HEK293 (cell line): ENCODE measurements at regions not wholly inside any gene's neighbourhood (a gene's known extent, or its start where the extent isn't known, plus 50 kb on each side); places are given as distances from the start of the nearest gene placed in this dataset.

Experiments
- CTCF ChIA-PET: fragments of 350-600 bp; formaldehyde crosslinking; extraction: SDS; loops from one replicate; lab custom pipeline; 2021; ENCODE audit warnings: antibody characterized with exemption; lab: Yijun Ruan, JAX
- POLR2A ChIA-PET: fragments of 300-600 bp; formaldehyde crosslinking; extraction: SDS; loops from one replicate; lab custom pipeline; 2020; ENCODE audit warnings: antibody characterized with exemption, inconsistent platforms; lab: Yijun Ruan, JAX
- H3K27ac ChIP-seq: fragments of 200-500 bp; sonication (Bioruptor generic); 2 replicates; pipeline ENCODE4 v1.5.1; 2014; ENCODE audit warnings: low read depth, low read length, control low read depth, inconsistent platforms; ENCODE audit errors: extremely low read depth
- H3K36me3 ChIP-seq, 2 experiments: fragments of 200-500 bp in 1 of 2; sonication (Bioruptor generic) in 1 of 2; 1 replicate in 1 of 2; 2 replicates in 1 of 2; pipeline ENCODE4 v1.5.1; 2014 to 2017; ENCODE audit warnings: inconsistent platforms in 2 of 2, low read length in 2 of 2; ENCODE audit not compliant: control insufficient read depth in 2 of 2, insufficient read depth in 1 of 2
- H3K4me1 ChIP-seq: fragments of 200-500 bp; sonication (Bioruptor generic); 2 replicates; pipeline ENCODE4 v1.5.1; 2014; ENCODE audit warnings: mild to moderate bottlenecking, low read length, inconsistent platforms; ENCODE audit not compliant: control insufficient read depth, insufficient read depth
- H3K4me3 ChIP-seq: 2 replicates; pipeline ENCODE4 v1.5.1; 2011; ENCODE audit warnings: low read depth, mild to moderate bottlenecking, control low read depth, low read length, moderate library complexity
- H3K9me3 ChIP-seq: fragments of 200-500 bp; sonication (Bioruptor generic); 2 replicates; pipeline ENCODE4 v1.5.1; 2014; ENCODE audit warnings: low read depth, low read length, inconsistent platforms; ENCODE audit not compliant: control insufficient read depth, insufficient read depth
- HOXA7 ChIP-seq: sonication (generic); formaldehyde crosslinking; IDR thresholded peaks from 2 replicates; pipeline ENCODE4 v1.8.1; 2022; ENCODE audit warnings: missing genetic modification reagents, borderline replicate concordance
- OVOL3 ChIP-seq: fragments of 450-650 bp; formaldehyde crosslinking; IDR thresholded peaks from 2 replicates; pipeline ENCODE4 v1.5.1; 2016; ENCODE audit warnings: missing biosample characterization, missing genetic modification characterization
- RBAK ChIP-seq: fragments of 450-650 bp; formaldehyde crosslinking; IDR thresholded peaks from 2 replicates; pipeline ENCODE4 v1.5.1; 2016; ENCODE audit warnings: missing biosample characterization, missing genetic modification characterization
- TCF7L2 ChIP-seq: IDR thresholded peaks from 2 replicates; pipeline ENCODE4 v1.6.1; 2011; ENCODE audit warnings: low read depth, mild to moderate bottlenecking, inconsistent platforms, low read length, moderate library complexity, borderline replicate concordance
- ZBTB48 ChIP-seq: fragments of 450-650 bp; formaldehyde crosslinking; IDR thresholded peaks from 2 replicates; pipeline ENCODE4 v1.5.1; 2016; ENCODE audit warnings: missing biosample characterization, missing genetic modification characterization
- ZBTB8A ChIP-seq: fragments of 450-650 bp; formaldehyde crosslinking; IDR thresholded peaks from 2 replicates; pipeline ENCODE4 v1.5.1; 2016; ENCODE audit warnings: missing biosample characterization, missing genetic modification characterization
- ZNF112 ChIP-seq: fragments of 450-650 bp; formaldehyde crosslinking; IDR thresholded peaks from 2 replicates; pipeline ENCODE4 v1.5.0; 2017; ENCODE audit warnings: missing biosample characterization, missing genetic modification characterization
- ZNF140 ChIP-seq: fragments of 450-650 bp; formaldehyde crosslinking; IDR thresholded peaks from 2 replicates; pipeline ENCODE4 v1.5.1; 2016; ENCODE audit warnings: missing biosample characterization, missing genetic modification characterization
- ZNF513 ChIP-seq: fragments of 450-650 bp; IDR thresholded peaks from 2 replicates; pipeline ENCODE4 v1.5.1; 2018; ENCODE audit warnings: missing biosample characterization, missing genetic modification characterization
- ZNF544 ChIP-seq: fragments of 450-650 bp; formaldehyde crosslinking; IDR thresholded peaks from 2 replicates; pipeline ENCODE4 v1.5.0; 2017; ENCODE audit warnings: missing biosample characterization, missing genetic modification characterization
- ZNF548 ChIP-seq: fragments of 450-650 bp; formaldehyde crosslinking; IDR thresholded peaks from 2 replicates; pipeline ENCODE4 v1.5.1; 2016; ENCODE audit warnings: missing biosample characterization, missing genetic modification characterization
- ZNF600 ChIP-seq: fragments of 450-650 bp; formaldehyde crosslinking; IDR thresholded peaks from 2 replicates; pipeline ENCODE4 v1.5.1; 2016; ENCODE audit warnings: missing biosample characterization, missing genetic modification characterization
- ZNF768 ChIP-seq: fragments of 450-650 bp; formaldehyde crosslinking; IDR thresholded peaks from 2 replicates; pipeline ENCODE4 v1.5.1; 2018; ENCODE audit warnings: missing biosample characterization, mild to moderate bottlenecking, missing genetic modification characterization
- TF ChIP-seq, protein P1 (sequence below): fragments of 450-650 bp; formaldehyde crosslinking; conservative IDR thresholded peaks from 2 replicates; pipeline ENCODE4 v1.5.1; 2016; ENCODE audit warnings: low read depth, missing biosample characterization, missing genetic modification characterization
- TF ChIP-seq, protein P2 (sequence below): fragments of 450-650 bp; formaldehyde crosslinking; IDR thresholded peaks from 2 replicates; pipeline ENCODE4; 2016; ENCODE audit warnings: missing biosample characterization, missing genetic modification characterization
- TF ChIP-seq, protein P3 (sequence below): fragments of 450-650 bp; formaldehyde crosslinking; IDR thresholded peaks from 2 replicates; pipeline ENCODE4 v1.5.1; 2016; ENCODE audit warnings: missing biosample characterization, missing genetic modification characterization
- TF ChIP-seq, protein P4 (sequence below): fragments of 450-650 bp; formaldehyde crosslinking; IDR thresholded peaks from 2 replicates; pipeline ENCODE4 v1.5.1; 2016; ENCODE audit warnings: missing biosample characterization, missing genetic modification characterization, borderline replicate concordance
- TF ChIP-seq, protein P5 (sequence below): fragments of 450-650 bp; formaldehyde crosslinking; IDR thresholded peaks from 2 replicates; pipeline ENCODE4 v1.5.1; 2016; ENCODE audit warnings: missing biosample characterization, missing genetic modification characterization

- TF ChIP-seq, protein P1, sequence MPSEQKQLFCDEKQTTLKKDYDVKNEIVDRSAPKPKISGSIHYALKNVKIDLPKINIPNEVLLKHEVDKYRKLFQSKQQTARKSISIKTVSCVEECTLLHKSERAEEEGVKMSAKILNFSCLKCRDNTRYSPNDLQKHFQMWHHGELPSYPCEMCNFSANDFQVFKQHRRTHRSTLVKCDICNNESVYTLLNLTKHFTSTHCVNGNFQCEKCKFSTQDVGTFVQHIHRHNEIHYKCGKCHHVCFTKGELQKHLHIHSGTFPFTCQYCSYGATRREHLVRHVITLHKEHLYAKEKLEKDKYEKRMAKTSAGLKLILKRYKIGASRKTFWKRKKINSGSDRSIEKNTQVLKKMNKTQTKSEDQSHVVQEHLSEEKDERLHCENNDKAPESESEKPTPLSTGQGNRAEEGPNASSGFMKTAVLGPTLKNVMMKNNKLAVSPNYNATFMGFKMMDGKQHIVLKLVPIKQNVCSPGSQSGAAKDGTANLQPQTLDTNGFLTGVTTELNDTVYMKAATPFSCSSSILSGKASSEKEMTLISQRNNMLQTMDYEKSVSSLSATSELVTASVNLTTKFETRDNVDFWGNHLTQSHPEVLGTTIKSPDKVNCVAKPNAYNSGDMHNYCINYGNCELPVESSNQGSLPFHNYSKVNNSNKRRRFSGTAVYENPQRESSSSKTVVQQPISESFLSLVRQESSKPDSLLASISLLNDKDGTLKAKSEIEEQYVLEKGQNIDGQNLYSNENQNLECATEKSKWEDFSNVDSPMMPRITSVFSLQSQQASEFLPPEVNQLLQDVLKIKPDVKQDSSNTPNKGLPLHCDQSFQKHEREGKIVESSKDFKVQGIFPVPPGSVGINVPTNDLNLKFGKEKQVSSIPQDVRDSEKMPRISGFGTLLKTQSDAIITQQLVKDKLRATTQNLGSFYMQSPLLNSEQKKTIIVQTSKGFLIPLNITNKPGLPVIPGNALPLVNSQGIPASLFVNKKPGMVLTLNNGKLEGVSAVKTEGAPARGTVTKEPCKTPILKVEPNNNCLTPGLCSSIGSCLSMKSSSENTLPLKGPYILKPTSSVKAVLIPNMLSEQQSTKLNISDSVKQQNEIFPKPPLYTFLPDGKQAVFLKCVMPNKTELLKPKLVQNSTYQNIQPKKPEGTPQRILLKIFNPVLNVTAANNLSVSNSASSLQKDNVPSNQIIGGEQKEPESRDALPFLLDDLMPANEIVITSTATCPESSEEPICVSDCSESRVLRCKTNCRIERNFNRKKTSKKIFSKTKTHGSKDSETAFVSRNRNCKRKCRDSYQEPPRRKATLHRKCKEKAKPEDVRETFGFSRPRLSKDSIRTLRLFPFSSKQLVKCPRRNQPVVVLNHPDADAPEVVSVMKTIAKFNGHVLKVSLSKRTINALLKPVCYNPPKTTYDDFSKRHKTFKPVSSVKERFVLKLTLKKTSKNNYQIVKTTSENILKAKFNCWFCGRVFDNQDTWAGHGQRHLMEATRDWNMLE = no peak
- TF ChIP-seq OVOL3 (tag by site-specific recombination) = no peak
Observed at GRCh38 chr16:60852635-60853034, 1183.6 kb downstream of the CDH8 start (continued).

DNA sequence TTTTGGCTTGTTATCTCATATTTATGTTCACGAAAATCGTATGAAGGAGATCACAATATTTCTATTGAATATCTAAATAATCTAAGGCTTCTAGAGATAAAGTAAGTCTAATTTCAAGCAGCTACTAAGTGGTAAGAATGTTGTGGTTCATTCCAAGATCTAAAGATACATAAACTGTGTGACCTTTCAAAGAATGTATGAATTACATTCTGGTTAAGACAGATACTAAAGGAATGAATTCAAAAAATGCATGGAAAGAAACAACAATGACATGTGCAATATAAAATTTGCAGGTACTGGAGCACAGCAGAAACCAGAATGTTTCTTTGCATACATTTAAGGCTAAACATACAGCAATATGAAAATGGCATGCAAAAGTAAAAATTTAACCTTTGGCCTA lies 1214.6 kb downstream of the CDH8 start:
- Histone ChIP-seq H3K27ac (no peak overlapping the region), H3K9me3 (no peaks in the 10 kb centered on the region), H3K4me3 (no peak overlapping the region), H3K36me3 (no peaks in the 10 kb centered on the region), H3K4me1 (no peaks in the 10 kb centered on the region)
- ChIA-PET CTCF (no interaction called here), POLR2A (no interaction called here)
- TF ChIP-seq ZBTB48 (tag by site-specific recombination) (no peak), HOXA7 (CRISPR knock-in tag) (no peak), ZNF548 (tag by site-specific recombination) (no peak), ZNF513 (tag by site-specific recombination) (no peak), ZNF600 (tag by site-specific recombination) (no peak), ZNF140 (tag by site-specific recombination) (no peak), TCF7L2 (no peak), ZNF768 (tag by site-specific recombination) (no peak), RBAK (tag by site-specific recombination) (no peak), ZNF112 (tag by site-specific recombination) (no peak), ZBTB8A (no peak), ZNF544 (tag by site-specific recombination) (no peak)
- TF ChIP-seq, protein P2, sequence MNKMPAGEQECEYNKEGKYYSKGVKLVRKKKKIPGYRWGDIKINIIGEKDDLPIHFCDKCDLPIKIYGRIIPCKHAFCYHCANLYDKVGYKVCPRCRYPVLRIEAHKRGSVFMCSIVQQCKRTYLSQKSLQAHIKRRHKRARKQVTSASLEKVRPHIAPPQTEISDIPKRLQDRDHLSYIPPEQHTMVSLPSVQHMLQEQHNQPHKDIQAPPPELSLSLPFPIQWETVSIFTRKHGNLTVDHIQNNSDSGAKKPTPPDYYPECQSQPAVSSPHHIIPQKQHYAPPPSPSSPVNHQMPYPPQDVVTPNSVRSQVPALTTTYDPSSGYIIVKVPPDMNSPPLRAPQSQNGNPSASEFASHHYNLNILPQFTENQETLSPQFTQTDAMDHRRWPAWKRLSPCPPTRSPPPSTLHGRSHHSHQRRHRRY (tag by site-specific recombination) = no peak
- TF ChIP-seq, protein P3, sequence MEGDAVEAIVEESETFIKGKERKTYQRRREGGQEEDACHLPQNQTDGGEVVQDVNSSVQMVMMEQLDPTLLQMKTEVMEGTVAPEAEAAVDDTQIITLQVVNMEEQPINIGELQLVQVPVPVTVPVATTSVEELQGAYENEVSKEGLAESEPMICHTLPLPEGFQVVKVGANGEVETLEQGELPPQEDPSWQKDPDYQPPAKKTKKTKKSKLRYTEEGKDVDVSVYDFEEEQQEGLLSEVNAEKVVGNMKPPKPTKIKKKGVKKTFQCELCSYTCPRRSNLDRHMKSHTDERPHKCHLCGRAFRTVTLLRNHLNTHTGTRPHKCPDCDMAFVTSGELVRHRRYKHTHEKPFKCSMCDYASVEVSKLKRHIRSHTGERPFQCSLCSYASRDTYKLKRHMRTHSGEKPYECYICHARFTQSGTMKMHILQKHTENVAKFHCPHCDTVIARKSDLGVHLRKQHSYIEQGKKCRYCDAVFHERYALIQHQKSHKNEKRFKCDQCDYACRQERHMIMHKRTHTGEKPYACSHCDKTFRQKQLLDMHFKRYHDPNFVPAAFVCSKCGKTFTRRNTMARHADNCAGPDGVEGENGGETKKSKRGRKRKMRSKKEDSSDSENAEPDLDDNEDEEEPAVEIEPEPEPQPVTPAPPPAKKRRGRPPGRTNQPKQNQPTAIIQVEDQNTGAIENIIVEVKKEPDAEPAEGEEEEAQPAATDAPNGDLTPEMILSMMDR (tag by site-specific recombination) = no peak
- TF ChIP-seq, protein P4, sequence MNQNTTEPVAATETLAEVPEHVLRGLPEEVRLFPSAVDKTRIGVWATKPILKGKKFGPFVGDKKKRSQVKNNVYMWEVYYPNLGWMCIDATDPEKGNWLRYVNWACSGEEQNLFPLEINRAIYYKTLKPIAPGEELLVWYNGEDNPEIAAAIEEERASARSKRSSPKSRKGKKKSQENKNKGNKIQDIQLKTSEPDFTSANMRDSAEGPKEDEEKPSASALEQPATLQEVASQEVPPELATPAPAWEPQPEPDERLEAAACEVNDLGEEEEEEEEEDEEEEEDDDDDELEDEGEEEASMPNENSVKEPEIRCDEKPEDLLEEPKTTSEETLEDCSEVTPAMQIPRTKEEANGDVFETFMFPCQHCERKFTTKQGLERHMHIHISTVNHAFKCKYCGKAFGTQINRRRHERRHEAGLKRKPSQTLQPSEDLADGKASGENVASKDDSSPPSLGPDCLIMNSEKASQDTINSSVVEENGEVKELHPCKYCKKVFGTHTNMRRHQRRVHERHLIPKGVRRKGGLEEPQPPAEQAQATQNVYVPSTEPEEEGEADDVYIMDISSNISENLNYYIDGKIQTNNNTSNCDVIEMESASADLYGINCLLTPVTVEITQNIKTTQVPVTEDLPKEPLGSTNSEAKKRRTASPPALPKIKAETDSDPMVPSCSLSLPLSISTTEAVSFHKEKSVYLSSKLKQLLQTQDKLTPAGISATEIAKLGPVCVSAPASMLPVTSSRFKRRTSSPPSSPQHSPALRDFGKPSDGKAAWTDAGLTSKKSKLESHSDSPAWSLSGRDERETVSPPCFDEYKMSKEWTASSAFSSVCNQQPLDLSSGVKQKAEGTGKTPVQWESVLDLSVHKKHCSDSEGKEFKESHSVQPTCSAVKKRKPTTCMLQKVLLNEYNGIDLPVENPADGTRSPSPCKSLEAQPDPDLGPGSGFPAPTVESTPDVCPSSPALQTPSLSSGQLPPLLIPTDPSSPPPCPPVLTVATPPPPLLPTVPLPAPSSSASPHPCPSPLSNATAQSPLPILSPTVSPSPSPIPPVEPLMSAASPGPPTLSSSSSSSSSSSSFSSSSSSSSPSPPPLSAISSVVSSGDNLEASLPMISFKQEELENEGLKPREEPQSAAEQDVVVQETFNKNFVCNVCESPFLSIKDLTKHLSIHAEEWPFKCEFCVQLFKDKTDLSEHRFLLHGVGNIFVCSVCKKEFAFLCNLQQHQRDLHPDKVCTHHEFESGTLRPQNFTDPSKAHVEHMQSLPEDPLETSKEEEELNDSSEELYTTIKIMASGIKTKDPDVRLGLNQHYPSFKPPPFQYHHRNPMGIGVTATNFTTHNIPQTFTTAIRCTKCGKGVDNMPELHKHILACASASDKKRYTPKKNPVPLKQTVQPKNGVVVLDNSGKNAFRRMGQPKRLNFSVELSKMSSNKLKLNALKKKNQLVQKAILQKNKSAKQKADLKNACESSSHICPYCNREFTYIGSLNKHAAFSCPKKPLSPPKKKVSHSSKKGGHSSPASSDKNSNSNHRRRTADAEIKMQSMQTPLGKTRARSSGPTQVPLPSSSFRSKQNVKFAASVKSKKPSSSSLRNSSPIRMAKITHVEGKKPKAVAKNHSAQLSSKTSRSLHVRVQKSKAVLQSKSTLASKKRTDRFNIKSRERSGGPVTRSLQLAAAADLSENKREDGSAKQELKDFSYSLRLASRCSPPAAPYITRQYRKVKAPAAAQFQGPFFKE (tag by site-specific recombination) = no peak
- TF ChIP-seq, protein P5, sequence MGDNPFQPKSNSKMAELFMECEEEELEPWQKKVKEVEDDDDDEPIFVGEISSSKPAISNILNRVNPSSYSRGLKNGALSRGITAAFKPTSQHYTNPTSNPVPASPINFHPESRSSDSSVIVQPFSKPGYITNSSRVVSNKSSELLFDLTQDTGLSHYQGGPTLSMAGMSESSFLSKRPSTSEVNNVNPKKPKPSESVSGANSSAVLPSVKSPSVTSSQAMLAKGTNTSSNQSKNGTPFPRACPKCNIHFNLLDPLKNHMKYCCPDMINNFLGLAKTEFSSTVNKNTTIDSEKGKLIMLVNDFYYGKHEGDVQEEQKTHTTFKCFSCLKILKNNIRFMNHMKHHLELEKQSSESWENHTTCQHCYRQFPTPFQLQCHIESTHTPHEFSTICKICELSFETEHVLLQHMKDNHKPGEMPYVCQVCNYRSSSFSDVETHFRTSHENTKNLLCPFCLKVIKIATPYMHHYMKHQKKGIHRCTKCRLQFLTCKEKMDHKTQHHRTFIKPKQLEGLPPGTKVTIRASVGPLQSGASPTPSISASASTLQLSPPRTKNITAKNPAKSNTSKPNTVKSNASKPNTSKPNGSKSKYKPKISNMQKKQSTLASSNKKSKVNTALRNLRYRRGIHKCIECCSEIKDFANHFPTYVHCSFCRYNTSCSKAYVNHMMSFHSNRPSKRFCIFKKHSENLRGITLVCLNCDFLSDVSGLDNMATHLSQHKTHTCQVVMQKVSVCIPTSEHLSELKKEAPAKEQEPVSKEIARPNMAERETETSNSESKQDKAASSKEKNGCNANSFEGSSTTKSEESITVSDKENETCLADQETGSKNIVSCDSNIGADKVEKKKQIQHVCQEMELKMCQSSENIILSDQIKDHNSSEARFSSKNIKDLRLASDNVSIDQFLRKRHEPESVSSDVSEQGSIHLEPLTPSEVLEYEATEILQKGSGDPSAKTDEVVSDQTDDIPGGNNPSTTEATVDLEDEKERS (tag by site-specific recombination) = no peak
